ENCODE measurements at regions not wholly inside any gene's neighbourhood (a gene's known extent, or its start where the extent isn't known, plus 50 kb on each side); places are given as distances from the start of the nearest gene placed in this dataset.

DNA sequence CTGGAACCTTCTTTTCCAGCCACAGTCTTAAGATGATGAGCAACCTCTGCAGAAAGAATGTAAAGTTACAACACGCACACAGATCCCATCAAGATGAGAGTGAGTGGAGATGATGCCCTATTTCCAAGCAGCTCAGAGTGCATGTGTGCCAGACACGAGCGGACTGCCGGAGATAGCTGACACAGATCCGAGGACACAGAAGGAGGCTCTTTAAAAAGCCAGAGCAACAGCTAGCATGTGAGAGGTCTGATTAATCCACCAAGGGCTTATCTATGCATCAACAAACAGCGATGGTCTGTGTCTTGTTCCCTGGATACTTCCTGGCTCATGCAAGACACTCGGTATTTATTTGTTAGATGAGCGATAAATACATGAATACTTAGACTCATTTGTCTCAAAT lies 128.6 kb upstream of the DLG1 start:
- no peak for TF ChIP-seq POLR2A (IDR thresholded peaks at IDR 0.05)
- TF ChIP-seq, protein P1, sequence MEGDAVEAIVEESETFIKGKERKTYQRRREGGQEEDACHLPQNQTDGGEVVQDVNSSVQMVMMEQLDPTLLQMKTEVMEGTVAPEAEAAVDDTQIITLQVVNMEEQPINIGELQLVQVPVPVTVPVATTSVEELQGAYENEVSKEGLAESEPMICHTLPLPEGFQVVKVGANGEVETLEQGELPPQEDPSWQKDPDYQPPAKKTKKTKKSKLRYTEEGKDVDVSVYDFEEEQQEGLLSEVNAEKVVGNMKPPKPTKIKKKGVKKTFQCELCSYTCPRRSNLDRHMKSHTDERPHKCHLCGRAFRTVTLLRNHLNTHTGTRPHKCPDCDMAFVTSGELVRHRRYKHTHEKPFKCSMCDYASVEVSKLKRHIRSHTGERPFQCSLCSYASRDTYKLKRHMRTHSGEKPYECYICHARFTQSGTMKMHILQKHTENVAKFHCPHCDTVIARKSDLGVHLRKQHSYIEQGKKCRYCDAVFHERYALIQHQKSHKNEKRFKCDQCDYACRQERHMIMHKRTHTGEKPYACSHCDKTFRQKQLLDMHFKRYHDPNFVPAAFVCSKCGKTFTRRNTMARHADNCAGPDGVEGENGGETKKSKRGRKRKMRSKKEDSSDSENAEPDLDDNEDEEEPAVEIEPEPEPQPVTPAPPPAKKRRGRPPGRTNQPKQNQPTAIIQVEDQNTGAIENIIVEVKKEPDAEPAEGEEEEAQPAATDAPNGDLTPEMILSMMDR (IDR thresholded peaks at IDR 0.05): no peak
